DOHH2 (cell line): ENCODE measurements at regions not wholly inside any gene's neighbourhood (a gene's known extent, or its start where the extent isn't known, plus 50 kb on each side); places are given as distances from the start of the nearest gene placed in this dataset.

ENCODE experiments used
- EZH2phosphoT487 ChIP-seq: fragments of 200-600 bp; sonication (generic); IDR thresholded peaks from 2 replicates; pipeline ENCODE4 v1.6.1; 2017; ENCODE audit warnings: borderline replicate concordance, mild to moderate bottlenecking, antibody characterized with exemption, low read length, moderate library complexity, mixed read lengths
- TF ChIP-seq, protein P1 (sequence below): fragments of 200-600 bp; sonication (generic); IDR thresholded peaks from one replicate; pipeline ENCODE4 v1.5.1; 2014; ENCODE audit warnings: antibody characterized with exemption, mild to moderate bottlenecking, low read depth, low read length; ENCODE audit not compliant: poor library complexity, severe bottlenecking

GRCh38 chr5:87877495-87877894 lies 391.1 kb downstream of the TMEM161B start:
- TF ChIP-seq, protein P1, sequence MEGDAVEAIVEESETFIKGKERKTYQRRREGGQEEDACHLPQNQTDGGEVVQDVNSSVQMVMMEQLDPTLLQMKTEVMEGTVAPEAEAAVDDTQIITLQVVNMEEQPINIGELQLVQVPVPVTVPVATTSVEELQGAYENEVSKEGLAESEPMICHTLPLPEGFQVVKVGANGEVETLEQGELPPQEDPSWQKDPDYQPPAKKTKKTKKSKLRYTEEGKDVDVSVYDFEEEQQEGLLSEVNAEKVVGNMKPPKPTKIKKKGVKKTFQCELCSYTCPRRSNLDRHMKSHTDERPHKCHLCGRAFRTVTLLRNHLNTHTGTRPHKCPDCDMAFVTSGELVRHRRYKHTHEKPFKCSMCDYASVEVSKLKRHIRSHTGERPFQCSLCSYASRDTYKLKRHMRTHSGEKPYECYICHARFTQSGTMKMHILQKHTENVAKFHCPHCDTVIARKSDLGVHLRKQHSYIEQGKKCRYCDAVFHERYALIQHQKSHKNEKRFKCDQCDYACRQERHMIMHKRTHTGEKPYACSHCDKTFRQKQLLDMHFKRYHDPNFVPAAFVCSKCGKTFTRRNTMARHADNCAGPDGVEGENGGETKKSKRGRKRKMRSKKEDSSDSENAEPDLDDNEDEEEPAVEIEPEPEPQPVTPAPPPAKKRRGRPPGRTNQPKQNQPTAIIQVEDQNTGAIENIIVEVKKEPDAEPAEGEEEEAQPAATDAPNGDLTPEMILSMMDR = no peak
- TF ChIP-seq EZH2phosphoT487 = no peak
